AG04449 (cell line): ENCODE measurements at regions not wholly inside any gene's neighbourhood (a gene's known extent, or its start where the extent isn't known, plus 50 kb on each side); places are given as distances from the start of the nearest gene placed in this dataset.

ENCODE experiments used
- CTCF ChIA-PET: fragments of 350-600 bp; formaldehyde crosslinking; extraction: SDS; loops from one replicate; lab custom pipeline; 2021; ENCODE audit warnings: antibody characterized with exemption; lab: Yijun Ruan, JAX
- POLR2A ChIA-PET: fragments of 400-600, 350-600 bp; formaldehyde crosslinking; extraction: SDS; loops from one replicate; lab custom pipeline; 2020; ENCODE audit warnings: antibody characterized with exemption, inconsistent platforms; lab: Yijun Ruan, JAX
- DNase-seq: peaks from one replicate; pipeline ENCODE4 v3.0.0-alpha.2; 2010; ENCODE audit warnings: low read depth, low spot score
- H3K4me3 ChIP-seq: 2 replicates; pipeline ENCODE4 v1.5.1; 2011; ENCODE audit warnings: low read depth, mild to moderate bottlenecking, control low read depth, low read length
- TF ChIP-seq, protein P1 (sequence below): IDR thresholded peaks from one replicate; pipeline ENCODE4 v1.5.1; 2011; ENCODE audit warnings: mild to moderate bottlenecking, moderate library complexity, low read length, control low read depth, inconsistent platforms; ENCODE audit not compliant: insufficient read depth; ENCODE audit errors: missing control alignments

- TF ChIP-seq, protein P1, sequence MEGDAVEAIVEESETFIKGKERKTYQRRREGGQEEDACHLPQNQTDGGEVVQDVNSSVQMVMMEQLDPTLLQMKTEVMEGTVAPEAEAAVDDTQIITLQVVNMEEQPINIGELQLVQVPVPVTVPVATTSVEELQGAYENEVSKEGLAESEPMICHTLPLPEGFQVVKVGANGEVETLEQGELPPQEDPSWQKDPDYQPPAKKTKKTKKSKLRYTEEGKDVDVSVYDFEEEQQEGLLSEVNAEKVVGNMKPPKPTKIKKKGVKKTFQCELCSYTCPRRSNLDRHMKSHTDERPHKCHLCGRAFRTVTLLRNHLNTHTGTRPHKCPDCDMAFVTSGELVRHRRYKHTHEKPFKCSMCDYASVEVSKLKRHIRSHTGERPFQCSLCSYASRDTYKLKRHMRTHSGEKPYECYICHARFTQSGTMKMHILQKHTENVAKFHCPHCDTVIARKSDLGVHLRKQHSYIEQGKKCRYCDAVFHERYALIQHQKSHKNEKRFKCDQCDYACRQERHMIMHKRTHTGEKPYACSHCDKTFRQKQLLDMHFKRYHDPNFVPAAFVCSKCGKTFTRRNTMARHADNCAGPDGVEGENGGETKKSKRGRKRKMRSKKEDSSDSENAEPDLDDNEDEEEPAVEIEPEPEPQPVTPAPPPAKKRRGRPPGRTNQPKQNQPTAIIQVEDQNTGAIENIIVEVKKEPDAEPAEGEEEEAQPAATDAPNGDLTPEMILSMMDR: no peak
- no peak for DNase-seq
- POLR2A ChIA-PET: no interaction called here
- H3K4me3 ChIP-seq: no peak overlapping the region
- CTCF ChIA-PET: no interaction called here
These were observed 1165.9 kb upstream of the TENM3 start for GRCh38 chr4:181077341-181077740.

DNA sequence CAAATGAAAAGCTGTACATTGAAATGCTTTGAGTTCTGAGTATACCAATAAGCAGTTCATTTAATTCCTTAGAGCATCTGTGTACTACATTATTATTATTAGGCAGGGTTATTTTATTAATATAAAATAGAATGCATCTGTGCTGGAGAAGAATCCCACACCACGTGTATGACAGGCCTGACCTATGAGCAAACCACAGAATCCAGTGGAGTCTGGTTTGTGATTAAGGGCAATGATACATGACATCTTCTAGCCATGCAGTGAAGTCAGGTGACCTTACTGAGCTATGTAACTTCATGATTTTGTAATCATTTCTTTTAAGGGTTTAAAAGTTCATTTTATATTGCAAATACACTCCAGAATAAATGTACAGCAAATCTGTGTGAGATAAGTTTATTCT, 1165.0 kb upstream of the TENM3 start:
- ChIA-PET POLR2A (no interaction called here), CTCF (no interaction called here)
- TF ChIP-seq, protein P1: no peak
- no peak for DNase-seq
- H3K4me3 ChIP-seq: no peak overlapping the region

GRCh38 chr4:181083757-181084361, 1159.3 kb upstream of the TENM3 start:
- CTCF ChIA-PET: no interaction called here
- POLR2A ChIA-PET: no interaction called here
- no peak for DNase-seq
- H3K4me3 ChIP-seq: no peak overlapping the region
- TF ChIP-seq, protein P1: no peak

DNA sequence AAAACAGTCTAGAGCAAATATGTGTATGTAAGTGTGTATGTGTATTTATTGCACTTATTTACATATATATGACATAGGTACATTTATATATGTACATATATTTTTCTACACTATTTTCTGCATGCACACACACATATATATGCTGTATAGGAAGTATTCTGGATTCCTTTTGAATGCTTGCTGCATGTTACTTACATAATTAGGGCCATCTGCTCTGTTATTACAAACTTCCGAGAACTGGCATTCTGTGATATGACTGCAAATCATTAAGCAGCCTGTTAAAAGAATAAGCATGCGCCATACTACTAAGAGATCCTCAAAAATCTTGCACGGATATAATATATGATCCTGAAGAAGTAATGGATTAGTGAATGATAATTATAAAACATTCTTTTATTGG, 1157.6 kb upstream of the TENM3 start:
- POLR2A ChIA-PET: no interaction called here
- TF ChIP-seq, protein P1: no peak
- CTCF ChIA-PET: no interaction called here
- no peak overlapping the region for H3K4me3 ChIP-seq
- no peak for DNase-seq

- CTCF ChIA-PET: no interaction called here
- DNase-seq: no peak
- no peak overlapping the region for H3K4me3 ChIP-seq
- POLR2A ChIA-PET: no interaction called here
- TF ChIP-seq, protein P1: no peak
These were observed 1137.7 kb upstream of the TENM3 start for GRCh38 chr4:181105487-181105886.

DNA sequence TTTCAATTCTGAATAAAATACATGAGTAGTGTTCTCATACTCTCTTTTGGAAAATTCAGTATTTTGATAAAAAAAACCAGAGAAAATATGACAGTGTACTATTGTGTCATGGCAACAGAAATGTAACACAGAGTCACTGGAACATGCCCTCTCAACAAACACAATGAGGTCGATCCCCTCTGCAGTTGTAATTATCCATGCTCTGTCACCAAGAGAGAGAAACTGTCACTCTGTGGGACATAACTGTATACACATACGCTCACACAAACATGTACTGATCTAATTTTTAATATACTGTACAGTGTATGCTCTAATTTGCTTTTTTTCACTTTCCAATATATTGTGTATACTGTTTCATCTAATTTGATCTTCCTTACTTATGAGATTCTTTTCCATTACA, 1136.8 kb upstream of the TENM3 start:
- ChIA-PET POLR2A (no interaction called here), CTCF (no interaction called here)
- no peak for DNase-seq
- no peak overlapping the region for H3K4me3 ChIP-seq
- TF ChIP-seq, protein P1: no peak
